ENCODE measurements at regions not wholly inside any gene's neighbourhood (a gene's known extent, or its start where the extent isn't known, plus 50 kb on each side); places are given as distances from the start of the nearest gene placed in this dataset.

- Histone ChIP-seq H3K9me3 (ENCODE audit: low read depth) (no peaks in the 10 kb centered on the region), H3K4me2 (no peak overlapping the region), H3K27me3 (no peaks in the 10 kb centered on the region), H2AFZ (replicated peaks) (no peak overlapping the region), H3K9ac (no peak overlapping the region), H3K36me3 (no peaks in the 10 kb centered on the region), H3K79me2 (ENCODE audit: low read depth) (no peaks in the 10 kb centered on the region), H3K27ac (no peak overlapping the region), H4K20me1 (ENCODE audit: low read depth) (no peaks in the 10 kb centered on the region), H3K4me3 (no peak overlapping the region), H3F3A (ENCODE audit: low read depth) (no peaks in the 10 kb centered on the region), H3K4me1 (peaks cover 10% of the 10 kb centered on the region)
- TF ChIP-seq, protein P1, sequence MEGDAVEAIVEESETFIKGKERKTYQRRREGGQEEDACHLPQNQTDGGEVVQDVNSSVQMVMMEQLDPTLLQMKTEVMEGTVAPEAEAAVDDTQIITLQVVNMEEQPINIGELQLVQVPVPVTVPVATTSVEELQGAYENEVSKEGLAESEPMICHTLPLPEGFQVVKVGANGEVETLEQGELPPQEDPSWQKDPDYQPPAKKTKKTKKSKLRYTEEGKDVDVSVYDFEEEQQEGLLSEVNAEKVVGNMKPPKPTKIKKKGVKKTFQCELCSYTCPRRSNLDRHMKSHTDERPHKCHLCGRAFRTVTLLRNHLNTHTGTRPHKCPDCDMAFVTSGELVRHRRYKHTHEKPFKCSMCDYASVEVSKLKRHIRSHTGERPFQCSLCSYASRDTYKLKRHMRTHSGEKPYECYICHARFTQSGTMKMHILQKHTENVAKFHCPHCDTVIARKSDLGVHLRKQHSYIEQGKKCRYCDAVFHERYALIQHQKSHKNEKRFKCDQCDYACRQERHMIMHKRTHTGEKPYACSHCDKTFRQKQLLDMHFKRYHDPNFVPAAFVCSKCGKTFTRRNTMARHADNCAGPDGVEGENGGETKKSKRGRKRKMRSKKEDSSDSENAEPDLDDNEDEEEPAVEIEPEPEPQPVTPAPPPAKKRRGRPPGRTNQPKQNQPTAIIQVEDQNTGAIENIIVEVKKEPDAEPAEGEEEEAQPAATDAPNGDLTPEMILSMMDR (IDR thresholded peaks at IDR 0.05) = no peak
- TF ChIP-seq EZH2phosphoT487 (IDR thresholded peaks at IDR 0.05) (no peak), EZH2 (IDR thresholded peaks at IDR 0.05) (no peak)
- no peak for DNase-seq (ENCODE audit: low spot score)
- no peaks in the 10 kb centered on the region for H3K36me3 Mint-ChIP-seq
- peaks cover 5% of the 10 kb centered on the region for H3K4me1 Mint-ChIP-seq
- H3K27ac Mint-ChIP-seq = no peak overlapping the region
- H3K4me3 Mint-ChIP-seq = no peak overlapping the region
- H3K9me3 Mint-ChIP-seq = peaks cover 2% of the 10 kb centered on the region
- H3K27me3 Mint-ChIP-seq (ENCODE audit: insufficient read depth, low read depth) = peaks cover 2% of the 10 kb centered on the region
These were observed 1074.4 kb downstream of the ADGRL2 start for GRCh38 chr1:82875170-82875569.

- no peaks in the 10 kb centered on the region for H3K36me3 ChIP-seq
- no peak overlapping the region for H3K4me2 ChIP-seq
- TF ChIP-seq, protein P1 (IDR thresholded peaks at IDR 0.05) = no peak
- no peak for TF ChIP-seq EZH2 (IDR thresholded peaks at IDR 0.05)
- no peak for TF ChIP-seq EZH2phosphoT487 (IDR thresholded peaks at IDR 0.05)
- H3F3A ChIP-seq (ENCODE audit: low read depth) = no peaks in the 10 kb centered on the region
- H3K27ac ChIP-seq = no peak overlapping the region
- Mint-ChIP-seq H3K9me3 (peaks cover 2% of the 10 kb centered on the region), H3K4me1 (peaks cover 5% of the 10 kb centered on the region), H3K27ac (no peak overlapping the region), H3K27me3 (ENCODE audit: insufficient read depth, low read depth) (peaks cover 2% of the 10 kb centered on the region), H3K4me3 (no peak overlapping the region), H3K36me3 (no peaks in the 10 kb centered on the region)
- no peaks in the 10 kb centered on the region for H4K20me1 ChIP-seq (ENCODE audit: low read depth)
- H3K4me1 ChIP-seq = peaks cover 10% of the 10 kb centered on the region
- H3K4me3 ChIP-seq = no peak overlapping the region
- no peak overlapping the region for H3K9ac ChIP-seq
- no peaks in the 10 kb centered on the region for H3K9me3 ChIP-seq (ENCODE audit: low read depth)
- no peaks in the 10 kb centered on the region for H3K27me3 ChIP-seq
- DNase-seq (ENCODE audit: low spot score) = no peak
- H3K79me2 ChIP-seq (ENCODE audit: low read depth) = no peaks in the 10 kb centered on the region
- H2AFZ ChIP-seq (replicated peaks) = no peak overlapping the region
These were observed 1073.3 kb downstream of the ADGRL2 start for GRCh38 chr1:82874041-82874440.

- H3K4me2 ChIP-seq = no peak overlapping the region
- TF ChIP-seq EZH2phosphoT487 (IDR thresholded peaks at IDR 0.05) = no peak
- no peak for TF ChIP-seq EZH2 (IDR thresholded peaks at IDR 0.05)
- TF ChIP-seq, protein P1 (IDR thresholded peaks at IDR 0.05) = no peak
- no peaks in the 10 kb centered on the region for H4K20me1 ChIP-seq (ENCODE audit: low read depth)
- H3K27me3 ChIP-seq = no peaks in the 10 kb centered on the region
- H3K4me1 ChIP-seq = peaks cover 10% of the 10 kb centered on the region
- H3K27ac Mint-ChIP-seq = no peak overlapping the region
- no peak overlapping the region for H3K9ac ChIP-seq
- no peaks in the 10 kb centered on the region for H3K79me2 ChIP-seq (ENCODE audit: low read depth)
- DNase-seq (ENCODE audit: low spot score) = no peak
- peaks cover 2% of the 10 kb centered on the region for H3K27me3 Mint-ChIP-seq (ENCODE audit: insufficient read depth, low read depth)
- H2AFZ ChIP-seq (replicated peaks) = no peak overlapping the region
- H3K36me3 Mint-ChIP-seq = no peaks in the 10 kb centered on the region
- H3K9me3 Mint-ChIP-seq = peaks cover 2% of the 10 kb centered on the region
- peaks cover 5% of the 10 kb centered on the region for H3K4me1 Mint-ChIP-seq
- H3K36me3 ChIP-seq = no peaks in the 10 kb centered on the region
- H3K4me3 ChIP-seq = no peak overlapping the region
- no peaks in the 10 kb centered on the region for H3K9me3 ChIP-seq (ENCODE audit: low read depth)
- no peak overlapping the region for H3K27ac ChIP-seq
- H3F3A ChIP-seq (ENCODE audit: low read depth) = no peaks in the 10 kb centered on the region
- H3K4me3 Mint-ChIP-seq = no peak overlapping the region
These were observed 1069.6 kb downstream of the ADGRL2 start for GRCh38 chr1:82870332-82870731.
